HG03439 (cell line): ENCODE measurements at regions not wholly inside any gene's neighbourhood (a gene's known extent, or its start where the extent isn't known, plus 50 kb on each side); places are given as distances from the start of the nearest gene placed in this dataset.
"Not testable (repeated sequence)": the region's sequence is repeated elsewhere in the genome, so short reads cannot be mapped to it uniquely, and the experiment has no call there.

ENCODE experiments used
- ATAC-seq: cut with Tn5 transposase; IDR thresholded peaks from one replicate; pipeline ENCODE4 v1.9.1; 2021; ENCODE audit warnings: mild to moderate bottlenecking, moderate library complexity; ENCODE audit not compliant: unreplicated experiment

GRCh38 chr5:27093279-27093678 is 54.9 kb upstream of the CDH9 start:
- no peak for ATAC-seq

GRCh38 chr5:27091858-27092257 is 53.5 kb upstream of the CDH9 start:
- no peak for ATAC-seq

- not testable (repeated sequence) for ATAC-seq
These were observed 50.4 kb upstream of the CDH9 start for GRCh38 chr5:27088822-27089221.
